ENCODE measurements at regions not wholly inside any gene's neighbourhood (a gene's known extent, or its start where the extent isn't known, plus 50 kb on each side); places are given as distances from the start of the nearest gene placed in this dataset.

DNA sequence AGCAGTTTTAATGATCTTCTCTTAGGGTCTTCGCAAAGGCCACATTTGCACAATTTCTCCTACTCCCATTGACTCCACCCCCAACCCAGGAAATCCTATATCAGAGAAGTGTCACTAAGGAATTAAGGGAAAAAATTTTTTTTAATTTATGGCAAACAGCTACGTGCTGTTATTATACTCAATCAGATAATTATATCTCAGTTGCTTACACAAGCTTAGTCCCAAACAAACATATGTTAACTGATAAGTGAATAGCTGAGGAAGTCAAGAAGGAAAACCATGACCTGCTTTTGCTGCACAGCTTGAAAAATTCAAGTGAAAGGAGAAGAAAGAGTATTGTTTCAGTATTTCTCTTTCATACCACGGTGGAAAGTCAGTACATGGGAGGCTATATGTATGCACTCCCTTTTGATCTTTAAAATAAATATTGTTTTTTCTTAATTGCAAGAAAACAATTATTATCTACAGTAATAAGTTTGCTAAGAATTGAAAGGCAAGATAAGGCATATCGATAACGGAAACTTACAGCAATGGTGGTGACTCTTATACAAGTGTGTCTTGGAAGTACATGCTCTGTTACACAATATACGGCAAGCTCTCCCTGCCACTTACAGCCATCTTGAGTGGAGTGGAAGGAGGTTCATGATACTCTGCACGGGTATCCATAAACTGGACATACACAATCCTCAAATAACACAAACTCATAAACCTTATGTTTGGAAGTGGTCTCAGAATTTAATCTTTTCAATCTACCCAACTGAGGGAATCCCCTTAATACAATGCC is 167.9 kb upstream of the FREM1 start:
- TF ChIP-seq, protein P1, sequence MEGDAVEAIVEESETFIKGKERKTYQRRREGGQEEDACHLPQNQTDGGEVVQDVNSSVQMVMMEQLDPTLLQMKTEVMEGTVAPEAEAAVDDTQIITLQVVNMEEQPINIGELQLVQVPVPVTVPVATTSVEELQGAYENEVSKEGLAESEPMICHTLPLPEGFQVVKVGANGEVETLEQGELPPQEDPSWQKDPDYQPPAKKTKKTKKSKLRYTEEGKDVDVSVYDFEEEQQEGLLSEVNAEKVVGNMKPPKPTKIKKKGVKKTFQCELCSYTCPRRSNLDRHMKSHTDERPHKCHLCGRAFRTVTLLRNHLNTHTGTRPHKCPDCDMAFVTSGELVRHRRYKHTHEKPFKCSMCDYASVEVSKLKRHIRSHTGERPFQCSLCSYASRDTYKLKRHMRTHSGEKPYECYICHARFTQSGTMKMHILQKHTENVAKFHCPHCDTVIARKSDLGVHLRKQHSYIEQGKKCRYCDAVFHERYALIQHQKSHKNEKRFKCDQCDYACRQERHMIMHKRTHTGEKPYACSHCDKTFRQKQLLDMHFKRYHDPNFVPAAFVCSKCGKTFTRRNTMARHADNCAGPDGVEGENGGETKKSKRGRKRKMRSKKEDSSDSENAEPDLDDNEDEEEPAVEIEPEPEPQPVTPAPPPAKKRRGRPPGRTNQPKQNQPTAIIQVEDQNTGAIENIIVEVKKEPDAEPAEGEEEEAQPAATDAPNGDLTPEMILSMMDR (IDR thresholded peaks at IDR 0.05): no peak
- TF ChIP-seq POLR2A (IDR thresholded peaks at IDR 0.05): no peak
